ENCODE measurements at regions not wholly inside any gene's neighbourhood (a gene's known extent, or its start where the extent isn't known, plus 50 kb on each side); places are given as distances from the start of the nearest gene placed in this dataset.

GRCh38 chr14:65349100-65349499 lies 63.4 kb upstream of the FUT8 start:
- no peak for TF ChIP-seq CTCF (IDR thresholded peaks at IDR 0.05)
- no peak for TF ChIP-seq POLR2AphosphoS5 (IDR thresholded peaks at IDR 0.05; ENCODE audit: insufficient read depth in 1 of 2, low read depth in 1 of 2)
- TF ChIP-seq POLR2A (IDR thresholded peaks at IDR 0.05), result no peak
